ENCODE measurements at regions not wholly inside any gene's neighbourhood (a gene's known extent, or its start where the extent isn't known, plus 50 kb on each side); places are given as distances from the start of the nearest gene placed in this dataset.

- no peak for DNase-seq
Measured at GRCh38 chr4:52290466-52290865, 239.4 kb downstream of the SPATA18 start.

GRCh38 chr4:52292245-52292644 is 241.1 kb downstream of the SPATA18 start:
- no peak for DNase-seq

- no peak for DNase-seq
Measured at GRCh38 chr4:52296341-52296740, 245.2 kb downstream of the SPATA18 start.

- DNase-seq, result no peak
Measured at GRCh38 chr4:52298444-52298843, 247.3 kb downstream of the SPATA18 start.

- no peak for DNase-seq
Measured at GRCh38 chr4:52299120-52299519, 248.0 kb downstream of the SPATA18 start.

- no peak for DNase-seq
Measured at GRCh38 chr4:52311464-52312125, 260.5 kb downstream of the SPATA18 start.

- no peak for DNase-seq
Measured at GRCh38 chr4:52312722-52313121, 261.6 kb downstream of the SPATA18 start.

GRCh38 chr4:52317361-52317879 is 266.3 kb downstream of the SPATA18 start:
- DNase-seq, result no peak

- no peak for DNase-seq
Measured at GRCh38 chr4:52317981-52318380, 266.9 kb downstream of the SPATA18 start.

- DNase-seq, result no peak
Measured at GRCh38 chr4:52329894-52330293, 278.8 kb downstream of the SPATA18 start.

GRCh38 chr4:52343595-52343994 is 292.5 kb downstream of the SPATA18 start:
- DNase-seq, result no peak

GRCh38 chr4:52350926-52351325 is 299.8 kb downstream of the SPATA18 start:
- DNase-seq, result no peak

GRCh38 chr4:52358366-52358765 is 300.7 kb downstream of the USP46 start:
- no peak for DNase-seq

- DNase-seq, result no peak
Measured at GRCh38 chr4:52358883-52359321, 300.2 kb downstream of the USP46 start.

GRCh38 chr4:52366191-52366590 is 292.9 kb downstream of the USP46 start:
- DNase-seq, result no peak

- DNase-seq, result no peak
Measured at GRCh38 chr4:52366621-52367020, 292.5 kb downstream of the USP46 start.

GRCh38 chr4:52367282-52367830 is 291.7 kb downstream of the USP46 start:
- DNase-seq, result no peak

- no peak for DNase-seq
Measured at GRCh38 chr4:52368895-52369294, 290.2 kb downstream of the USP46 start.

- no peak for DNase-seq
Measured at GRCh38 chr4:52369649-52370048, 289.5 kb downstream of the USP46 start.

GRCh38 chr4:52370576-52370975 is 288.5 kb downstream of the USP46 start:
- DNase-seq, result no peak

- DNase-seq, result no peak
Measured at GRCh38 chr4:52371841-52372240, 287.3 kb downstream of the USP46 start.

GRCh38 chr4:52372269-52372668 is 286.8 kb downstream of the USP46 start:
- no peak for DNase-seq

GRCh38 chr4:52372747-52373146 is 286.4 kb downstream of the USP46 start:
- DNase-seq, result no peak

GRCh38 chr4:52373650-52374049 is 285.5 kb downstream of the USP46 start:
- no peak for DNase-seq

- no peak for DNase-seq
Measured at GRCh38 chr4:52374877-52375276, 284.2 kb downstream of the USP46 start.

Data from cortex of kidney (tissue), 1 donor.